Fibroblast of peridontal ligament (primary cell): ENCODE measurements at regions not wholly inside any gene's neighbourhood (a gene's known extent, or its start where the extent isn't known, plus 50 kb on each side); places are given as distances from the start of the nearest gene placed in this dataset.

ENCODE experiments used
- DNase-seq: peaks from one replicate; pipeline ENCODE4 v3.0.0-alpha.2; 2010; ENCODE audit errors: extremely low read depth

GRCh38 chr6:105588123-105588710, 185.3 kb upstream of the PREP start:
- no peak for DNase-seq

DNA sequence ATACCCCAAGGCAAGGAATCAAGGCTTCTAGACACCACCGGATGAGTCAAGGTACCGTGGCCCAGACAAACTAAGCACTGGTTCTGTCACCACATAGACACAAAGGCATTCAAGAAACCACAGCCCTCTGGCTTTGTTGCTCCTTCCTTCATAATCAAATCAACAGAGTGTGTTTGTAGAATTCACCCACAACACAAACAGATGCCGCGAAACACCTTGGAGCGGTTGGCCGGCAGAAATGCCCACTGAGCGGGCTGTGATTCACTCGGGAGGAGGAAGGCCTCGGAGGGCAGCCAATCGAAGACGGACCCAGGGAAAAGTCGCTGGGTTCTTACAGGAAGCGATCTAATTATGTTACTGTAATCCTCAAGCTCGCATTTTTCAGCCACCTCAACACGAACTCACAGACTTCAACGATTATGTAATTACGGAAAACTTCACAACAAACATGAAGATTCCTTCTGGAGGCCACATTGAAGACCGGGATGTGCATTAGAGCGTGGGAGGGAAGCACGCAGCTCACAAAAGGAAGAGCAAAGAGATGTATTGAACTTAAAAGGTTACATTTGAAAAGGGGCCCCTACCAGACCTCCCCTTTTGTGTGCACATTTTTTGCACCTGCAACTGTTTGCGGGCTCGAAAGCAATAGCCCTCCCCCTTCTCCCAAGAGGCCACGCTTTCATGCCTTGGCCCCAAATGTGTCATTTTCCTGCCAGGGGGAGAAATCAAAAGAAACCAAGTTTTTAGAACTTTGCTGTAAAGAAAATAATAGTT, 184.7 kb upstream of the PREP start:
- peak; percentile 79 for DNase-seq

- DNase-seq, result no peak
Observed at GRCh38 chr6:105578179-105578707, 175.4 kb upstream of the PREP start.

- DNase-seq, result no peak
Observed at GRCh38 chr6:105573556-105573955, 170.7 kb upstream of the PREP start.

GRCh38 chr6:105573138-105573537, 170.3 kb upstream of the PREP start:
- no peak for DNase-seq

GRCh38 chr6:105570416-105570815, 167.5 kb upstream of the PREP start:
- DNase-seq, result no peak

DNA sequence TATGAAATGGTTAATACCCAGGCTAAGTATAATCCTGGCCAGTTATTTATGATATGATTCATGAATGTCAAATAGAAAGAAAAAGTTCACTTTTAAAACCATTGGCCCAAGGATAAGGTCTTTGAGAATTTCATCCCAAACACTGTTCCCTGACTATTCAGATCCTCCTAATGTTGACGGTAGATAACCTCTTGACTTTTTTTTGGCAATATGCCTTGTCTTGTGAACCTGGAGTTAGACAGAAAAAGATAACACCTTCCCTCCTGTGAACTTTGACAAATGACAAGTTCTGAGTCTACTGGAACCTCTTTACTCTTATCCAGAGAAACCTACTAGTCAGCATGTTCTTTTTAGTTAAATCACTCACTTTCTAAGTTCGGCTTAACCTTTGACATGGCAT, 166.8 kb upstream of the PREP start:
- no peak for DNase-seq

GRCh38 chr6:105568751-105569150, 165.9 kb upstream of the PREP start:
- no peak for DNase-seq

DNA sequence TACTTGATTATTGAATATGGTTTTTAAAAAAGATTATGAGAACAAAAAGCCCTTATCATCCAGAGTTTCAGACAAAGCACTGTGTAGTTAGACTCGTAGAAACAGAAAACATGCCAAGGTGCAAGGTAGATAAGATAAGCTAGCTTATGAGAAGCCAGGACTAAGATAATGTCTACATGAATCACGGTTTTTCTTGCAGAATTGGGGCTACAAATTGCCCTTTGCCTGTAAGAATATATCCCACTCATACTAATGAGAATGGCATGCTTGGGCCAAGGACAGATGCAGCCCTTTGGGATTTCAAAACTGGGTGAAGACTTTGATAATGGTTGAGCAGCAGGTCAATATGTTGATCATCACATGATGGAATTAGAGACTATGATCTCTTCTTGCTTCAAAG, 165.3 kb upstream of the PREP start:
- no peak for DNase-seq

GRCh38 chr6:105567140-105567539, 164.3 kb upstream of the PREP start:
- no peak for DNase-seq

DNA sequence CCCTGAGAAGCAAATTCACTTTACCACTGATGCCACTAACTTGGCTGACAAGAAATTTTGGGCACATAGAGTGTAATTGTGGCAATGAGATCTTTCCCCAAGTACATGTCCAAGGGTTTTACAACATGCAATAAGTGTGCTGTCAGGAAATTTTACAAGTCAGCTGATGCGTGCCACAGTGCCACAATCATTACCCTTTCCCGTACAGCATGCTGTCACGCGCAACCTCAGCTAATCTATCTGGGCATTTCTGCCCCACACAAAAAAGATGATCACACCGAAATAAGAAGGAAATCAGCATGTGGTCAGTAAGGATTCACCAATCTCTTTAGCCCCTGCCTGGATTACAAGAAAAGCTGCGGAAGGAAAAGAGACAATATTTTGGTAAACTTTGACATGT, 163.6 kb upstream of the PREP start:
- DNase-seq, result no peak

DNA sequence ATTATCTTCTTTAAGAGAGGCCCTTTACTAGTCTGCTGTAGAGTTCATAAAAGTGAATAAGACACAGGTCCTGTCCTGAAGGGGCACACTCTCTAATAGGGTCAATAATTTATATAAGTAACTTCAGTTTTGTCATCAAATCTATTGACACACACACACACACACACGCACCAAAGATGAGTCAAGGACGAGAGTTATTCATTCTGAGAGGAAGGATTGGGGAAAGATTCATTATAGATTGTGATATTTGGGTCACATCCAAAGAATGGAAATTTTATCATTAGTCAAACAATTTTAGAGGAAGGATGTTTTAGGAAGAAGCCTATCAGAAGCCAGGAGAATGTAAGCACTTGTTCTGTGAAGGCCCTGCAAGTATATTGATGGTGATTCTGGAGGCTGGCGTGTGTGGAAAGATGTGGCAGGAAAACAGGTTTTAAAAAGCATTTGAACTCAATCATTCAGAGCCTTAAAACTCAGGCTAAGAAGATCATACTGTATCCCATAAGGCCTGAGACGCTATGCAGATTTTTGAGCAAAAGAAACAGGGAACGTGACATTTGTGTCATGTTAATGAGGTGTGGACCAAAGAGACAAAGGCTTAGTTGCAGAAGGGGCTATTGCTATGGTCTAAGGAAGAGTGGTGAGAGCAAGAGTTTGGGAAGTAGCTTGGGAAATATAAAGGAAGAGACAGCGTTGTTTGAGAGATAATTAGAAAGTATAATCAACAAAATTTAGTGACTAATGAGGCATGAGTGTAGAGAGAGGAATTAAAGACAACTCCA, 161.4 kb upstream of the PREP start:
- no peak for DNase-seq

DNA sequence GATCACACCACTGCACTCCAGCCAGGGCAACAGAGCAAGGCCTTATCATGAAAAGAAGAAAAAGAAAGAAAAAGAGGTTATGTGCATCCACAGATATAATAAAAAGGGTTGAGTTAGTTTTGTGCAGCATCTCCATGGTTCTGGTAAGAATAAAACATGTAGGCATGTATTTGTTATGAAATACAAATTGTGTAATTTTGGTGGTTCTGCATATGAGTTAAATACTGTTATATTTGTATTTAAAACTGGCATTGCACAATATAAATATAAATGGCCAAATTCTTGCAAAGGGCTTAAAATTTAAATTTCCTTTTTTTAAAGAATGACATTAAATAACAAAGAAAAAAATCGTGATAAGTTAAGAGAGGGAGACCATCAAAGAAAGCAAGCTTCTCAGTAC, 159.1 kb upstream of the PREP start:
- peak; percentile 29 for DNase-seq

DNA sequence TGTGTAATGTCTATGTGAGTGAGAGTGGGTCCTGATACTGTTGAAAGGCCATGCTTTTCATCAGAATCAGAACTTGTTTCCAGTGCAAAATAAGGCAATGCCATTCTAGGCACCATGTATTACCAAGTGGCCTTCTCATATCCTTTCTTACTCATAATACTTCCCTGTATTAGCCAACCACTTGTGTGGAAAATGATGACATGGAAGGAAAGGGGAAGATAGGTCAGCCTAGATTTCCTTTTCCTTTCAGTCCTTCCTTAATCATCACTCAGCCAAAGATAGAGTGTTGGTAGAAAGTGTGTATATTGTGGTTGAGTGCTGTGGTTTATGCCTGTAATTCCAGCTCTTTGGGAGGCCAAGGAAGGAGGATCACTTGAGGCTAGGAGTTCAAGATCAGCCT, 158.6 kb upstream of the PREP start:
- no peak for DNase-seq

- DNase-seq, result peak; percentile 51
Observed at GRCh38 chr6:105560611-105561066, 157.8 kb upstream of the PREP start.

- DNase-seq, result no peak
Observed at GRCh38 chr6:105557291-105557690, 154.4 kb upstream of the PREP start.

DNA sequence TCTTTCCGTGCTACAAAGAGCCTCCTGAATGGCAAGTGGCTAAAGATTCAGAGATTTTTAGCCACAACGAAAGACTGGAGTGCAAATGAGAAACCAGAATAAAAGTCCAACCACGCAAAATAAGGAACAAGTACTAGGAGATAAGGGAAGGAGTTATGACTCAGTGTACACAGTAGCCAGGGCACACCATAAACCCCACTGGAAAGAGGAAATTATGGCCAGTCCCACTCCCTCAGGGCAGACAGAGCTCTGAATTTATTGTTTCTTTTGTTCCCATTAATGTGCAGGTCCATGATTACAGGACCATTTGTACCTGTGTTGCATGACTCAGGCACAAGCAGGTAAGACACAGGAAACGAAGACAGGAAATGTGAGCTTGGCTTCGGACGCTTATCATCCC, 150.3 kb upstream of the PREP start:
- DNase-seq, result no peak

DNA sequence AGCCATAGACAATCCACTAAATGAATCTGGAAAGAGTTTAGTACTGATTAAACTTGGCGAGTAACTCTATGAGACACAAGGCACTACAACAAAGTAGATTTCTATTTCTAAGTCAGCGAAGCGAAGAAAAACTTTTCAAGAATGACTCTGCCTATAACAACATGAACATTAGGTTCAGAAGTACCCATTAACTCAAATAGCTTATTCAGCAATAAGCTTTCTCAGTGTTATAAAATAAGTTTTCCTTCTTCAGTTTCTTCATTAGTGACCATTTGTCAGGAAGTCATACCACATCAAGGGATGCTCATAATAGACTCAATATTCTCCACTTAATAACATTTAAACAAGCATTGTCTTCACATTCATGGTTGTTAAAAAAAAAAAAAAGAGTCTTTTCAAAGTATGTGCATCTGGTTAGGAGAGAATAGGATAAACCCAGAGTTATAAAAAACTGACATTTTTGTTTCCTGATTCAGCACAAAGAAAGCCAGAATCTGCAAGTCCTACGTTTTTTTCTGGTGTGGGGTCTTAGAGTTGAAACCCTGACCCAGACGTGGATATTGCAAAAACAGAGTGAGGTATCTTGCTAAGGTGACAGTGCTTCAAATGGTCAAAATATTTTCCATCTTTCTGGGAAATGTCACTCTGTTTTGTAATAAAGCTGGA, 148.2 kb upstream of the PREP start:
- DNase-seq, result peak; percentile 18

DNA sequence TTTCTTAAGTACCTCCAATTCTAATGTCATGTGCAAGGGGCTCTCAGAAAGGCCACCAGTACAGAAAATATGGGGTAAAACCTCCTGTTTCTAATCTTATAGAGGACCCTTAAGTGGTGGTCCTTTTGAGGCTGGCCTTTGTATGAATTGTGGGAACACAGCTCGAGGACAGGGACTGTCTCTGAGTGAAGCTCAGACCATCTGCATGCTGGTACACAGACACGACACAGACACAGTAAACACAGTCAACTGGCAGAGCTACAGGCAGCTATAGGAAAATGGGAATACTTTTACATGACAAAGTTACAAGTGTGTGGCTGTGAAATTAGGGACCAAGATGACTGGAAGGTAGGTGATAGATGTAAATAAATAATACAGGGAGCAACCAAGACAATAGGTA, 143.9 kb upstream of the PREP start:
- no peak for DNase-seq

DNA sequence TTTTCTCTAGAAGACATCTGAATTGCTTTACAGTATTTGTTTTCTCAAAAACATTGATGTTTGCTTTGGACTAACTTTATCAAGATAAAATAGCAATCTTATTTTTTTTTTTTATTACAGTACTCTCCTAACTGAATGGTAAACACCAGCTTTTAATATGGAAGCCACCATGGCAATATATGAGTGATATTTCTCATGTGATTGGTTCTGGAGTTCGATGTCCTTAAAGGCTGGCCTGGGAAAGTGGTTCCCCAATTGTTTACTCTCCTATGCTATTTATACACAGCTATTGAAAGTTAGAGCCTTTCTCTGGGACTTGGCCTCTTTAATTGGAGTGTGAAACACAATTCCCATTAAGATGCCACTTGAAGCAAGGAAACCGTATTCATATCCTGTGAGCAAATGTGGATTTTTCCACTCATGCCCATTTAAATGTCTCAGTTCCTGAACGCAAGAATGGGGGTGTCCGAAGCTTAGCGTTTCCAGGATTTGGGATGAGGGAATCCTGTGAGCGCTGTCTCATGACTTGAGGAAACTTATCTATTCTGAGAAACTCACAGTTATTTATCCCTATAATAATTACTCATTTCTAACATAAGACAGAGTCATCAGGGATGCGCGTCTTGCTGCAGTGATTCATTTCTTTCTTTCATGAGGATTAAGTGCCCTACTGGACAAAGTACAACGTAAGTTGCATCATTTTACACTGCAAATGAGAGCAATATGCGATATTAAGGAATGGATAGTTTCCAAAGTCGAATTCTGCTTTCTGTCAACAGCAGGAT, 143.3 kb upstream of the PREP start:
- peak; percentile 48 for DNase-seq

DNA sequence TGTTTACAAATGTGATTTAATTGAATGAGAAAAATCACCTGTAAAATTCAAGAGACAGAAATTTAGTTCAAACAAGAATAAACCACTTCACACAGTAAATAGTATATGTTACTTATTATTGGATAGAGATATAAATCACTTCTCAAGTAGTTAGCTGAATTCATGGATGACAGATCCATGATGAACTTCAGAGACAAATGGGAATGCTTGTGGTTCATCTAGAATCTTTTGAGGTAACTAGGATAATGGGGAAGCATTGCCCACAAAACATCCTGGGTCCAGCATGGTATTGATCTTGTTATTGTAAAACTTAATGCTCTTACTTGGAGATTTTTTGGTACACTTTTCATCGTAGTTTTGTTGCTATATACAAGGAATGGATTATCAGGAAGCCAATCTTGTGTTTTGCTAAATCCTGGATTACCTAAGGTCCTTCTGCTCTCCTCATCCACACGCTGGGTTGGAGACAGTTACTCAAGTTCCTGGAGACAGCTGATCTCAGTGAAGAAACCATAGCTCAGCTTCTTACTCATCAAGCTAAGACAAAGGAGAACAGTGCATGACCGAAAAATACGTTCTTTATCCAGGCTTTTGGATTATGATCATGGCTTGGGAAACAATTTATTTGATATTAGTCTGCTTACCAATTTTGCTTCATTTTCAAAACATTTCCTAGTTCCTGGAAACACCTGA, 142.5 kb upstream of the PREP start:
- no peak for DNase-seq
